HFFc6 (cell line): ENCODE measurements at regions not wholly inside any gene's neighbourhood (a gene's known extent, or its start where the extent isn't known, plus 50 kb on each side); places are given as distances from the start of the nearest gene placed in this dataset.

Experiments used
- DNase-seq: peaks from one replicate; pipeline ENCODE4 v3.0.0-alpha.2; 2018
- H3K27ac Mint-ChIP-seq: 2 replicates; pipeline ENCODE4 v1.8.0; 2020; ENCODE audit warnings: mild to moderate bottlenecking, mixed read lengths
- H3K27me3 Mint-ChIP-seq: 2 replicates; pipeline ENCODE4 v1.8.0; 2021; ENCODE audit warnings: mild to moderate bottlenecking, moderate library complexity, mixed read lengths; ENCODE audit not compliant: insufficient read depth
- H3K36me3 Mint-ChIP-seq: 2 replicates; pipeline ENCODE4 v1.8.0; 2021; ENCODE audit warnings: low read depth, mixed read lengths
- H3K4me1 Mint-ChIP-seq: 2 replicates; pipeline ENCODE4 v1.8.0; 2020; ENCODE audit warnings: low read depth, mixed read lengths
- H3K4me3 Mint-ChIP-seq: 2 replicates; pipeline ENCODE4 v1.8.0; 2020; ENCODE audit warnings: mild to moderate bottlenecking, moderate library complexity, mixed read lengths
- H3K9me3 Mint-ChIP-seq: 2 replicates; pipeline ENCODE4 v1.8.0; 2020; ENCODE audit warnings: mild to moderate bottlenecking, mixed read lengths
- CTCF ChIP-seq: fragments of 200-600 bp; sonication (generic); IDR thresholded peaks from 2 replicates; pipeline ENCODE4 v1.5.0; 2021; ENCODE audit warnings: antibody characterized with exemption, mild to moderate bottlenecking

DNA sequence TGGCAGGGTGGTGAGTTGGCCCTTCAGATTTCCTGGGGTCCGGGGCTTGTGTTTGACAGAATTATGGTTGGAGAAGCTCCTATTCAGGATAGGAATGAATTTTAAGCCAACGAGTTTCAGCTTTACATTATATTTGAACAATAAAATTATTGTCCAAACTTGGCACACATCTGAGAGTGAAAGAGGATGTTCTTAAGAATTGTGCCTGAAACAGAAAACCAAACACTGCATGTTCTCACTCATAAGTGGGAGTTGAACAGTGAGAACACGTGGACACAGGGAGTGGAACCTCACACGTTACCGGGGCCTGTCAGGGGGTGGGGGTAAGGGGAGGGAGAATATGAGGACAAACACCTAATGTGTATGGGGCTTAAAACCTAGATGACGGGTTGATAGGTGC is 111.8 kb upstream of the ACTBL2 start:
- no peak for DNase-seq
- Mint-ChIP-seq H3K27ac (no peak overlapping the region), H3K4me3 (no peak overlapping the region), H3K36me3 (no peaks in the 10 kb centered on the region), H3K27me3 (peaks cover 5% of the 10 kb centered on the region; the same call in 1 of the 2 replicates), H3K4me1 (peaks cover 10% of the 10 kb centered on the region), H3K9me3 (no peaks in the 10 kb centered on the region)
- TF ChIP-seq CTCF: no peak

DNA sequence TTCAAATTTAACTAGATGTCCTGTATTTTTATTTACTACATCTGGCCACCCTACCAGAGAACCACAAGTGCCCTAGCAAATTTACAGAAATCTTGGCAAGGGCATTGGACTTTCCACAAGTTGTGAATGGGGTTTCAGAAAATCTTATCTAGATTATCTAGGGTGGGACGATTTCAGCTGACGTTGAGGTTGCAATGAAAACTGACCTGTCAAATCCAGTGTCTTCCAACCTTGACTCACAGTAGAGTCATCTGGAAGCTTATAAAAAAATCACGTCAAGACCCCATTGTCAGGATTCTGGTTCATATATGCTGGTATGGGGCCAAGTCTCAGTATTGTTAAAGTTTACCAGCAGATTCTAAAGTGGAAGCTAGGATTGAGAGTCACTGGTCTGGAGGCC is 109.6 kb upstream of the ACTBL2 start:
- H3K36me3 Mint-ChIP-seq: no peaks in the 10 kb centered on the region
- H3K9me3 Mint-ChIP-seq: no peaks in the 10 kb centered on the region
- DNase-seq: no peak
- H3K27ac Mint-ChIP-seq: no peak overlapping the region
- no peaks in the 10 kb centered on the region for H3K4me1 Mint-ChIP-seq
- no peak for TF ChIP-seq CTCF
- H3K27me3 Mint-ChIP-seq: peaks cover 8% of the 10 kb centered on the region; the same call in 1 of the 2 replicates
- H3K4me3 Mint-ChIP-seq: no peak overlapping the region

DNA sequence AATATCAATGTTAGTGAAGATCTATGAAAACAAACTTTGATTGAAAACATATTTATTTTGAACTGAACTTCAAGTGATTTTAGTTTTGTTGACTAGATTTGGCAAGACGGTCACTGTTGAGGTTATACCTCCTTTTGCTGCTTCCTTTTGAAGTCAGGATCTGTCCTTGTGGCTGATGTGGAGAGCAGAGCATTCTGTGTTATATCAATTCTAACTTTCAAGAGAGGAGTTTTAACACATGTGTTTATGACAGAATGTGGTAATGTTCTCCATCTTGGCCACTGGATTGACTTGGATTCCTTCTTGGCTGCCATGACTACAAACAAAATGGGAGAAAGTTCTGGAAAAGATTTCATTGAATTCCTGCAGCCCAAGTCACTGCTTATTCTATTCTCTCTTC is 104.0 kb upstream of the ACTBL2 start:
- H3K4me1 Mint-ChIP-seq: no peaks in the 10 kb centered on the region
- H3K36me3 Mint-ChIP-seq: no peaks in the 10 kb centered on the region
- no peak for DNase-seq
- H3K27me3 Mint-ChIP-seq: peaks cover 9% of the 10 kb centered on the region
- H3K27ac Mint-ChIP-seq: no peak overlapping the region
- no peaks in the 10 kb centered on the region for H3K9me3 Mint-ChIP-seq
- no peak overlapping the region for H3K4me3 Mint-ChIP-seq
- TF ChIP-seq CTCF: no peak

GRCh38 chr5:57582578-57583070 is 100.0 kb upstream of the ACTBL2 start:
- H3K27me3 Mint-ChIP-seq: peaks cover 5% of the 10 kb centered on the region
- no peak for TF ChIP-seq CTCF
- no peak for DNase-seq
- no peaks in the 10 kb centered on the region for H3K4me1 Mint-ChIP-seq
- no peaks in the 10 kb centered on the region for H3K36me3 Mint-ChIP-seq
- no peak overlapping the region for H3K4me3 Mint-ChIP-seq
- no peak overlapping the region for H3K27ac Mint-ChIP-seq
- H3K9me3 Mint-ChIP-seq: no peaks in the 10 kb centered on the region

DNA sequence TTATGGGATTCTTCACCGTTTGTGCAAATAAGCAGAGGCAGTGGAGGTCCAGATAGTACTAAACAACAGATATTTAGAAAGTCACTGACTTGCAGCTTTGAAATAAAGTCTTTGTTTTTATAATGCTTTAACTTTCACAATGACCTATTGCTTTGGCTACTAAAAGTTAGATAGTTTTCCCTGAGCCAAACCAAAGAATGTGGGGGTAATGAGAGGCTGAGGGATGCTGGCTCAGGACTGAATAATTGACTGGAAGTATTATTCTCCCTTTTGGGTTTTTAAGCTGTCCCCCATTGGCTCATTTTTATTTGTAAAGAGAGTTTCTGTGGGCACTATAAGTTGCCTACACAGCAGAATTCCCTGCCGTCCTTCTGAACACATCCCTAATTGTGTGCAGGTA is 99.2 kb upstream of the ACTBL2 start:
- no peak for DNase-seq
- no peaks in the 10 kb centered on the region for H3K4me1 Mint-ChIP-seq
- TF ChIP-seq CTCF: no peak
- no peaks in the 10 kb centered on the region for H3K9me3 Mint-ChIP-seq
- H3K4me3 Mint-ChIP-seq: no peak overlapping the region
- peaks cover 8% of the 10 kb centered on the region for H3K27me3 Mint-ChIP-seq
- H3K27ac Mint-ChIP-seq: no peak overlapping the region
- H3K36me3 Mint-ChIP-seq: no peaks in the 10 kb centered on the region

GRCh38 chr5:57581222-57581621 is 98.6 kb upstream of the ACTBL2 start:
- Mint-ChIP-seq H3K4me3 (no peak overlapping the region), H3K9me3 (no peaks in the 10 kb centered on the region), H3K27ac (no peak overlapping the region), H3K4me1 (no peaks in the 10 kb centered on the region), H3K36me3 (no peaks in the 10 kb centered on the region), H3K27me3 (peaks cover 8% of the 10 kb centered on the region)
- no peak for DNase-seq
- TF ChIP-seq CTCF: no peak
